Left ventricle myocardium inferior (tissue), 1 donor: ENCODE measurements at regions not wholly inside any gene's neighbourhood (a gene's known extent, or its start where the extent isn't known, plus 50 kb on each side); places are given as distances from the start of the nearest gene placed in this dataset.

Source experiments
- DNase-seq: peaks from one replicate; pipeline ENCODE4 v3.0.0-alpha.2; 2020
- H3K27ac ChIP-seq: fragments of 200-600 bp; replicated peaks from 2 replicates; pipeline ENCODE4 v1.8.0; 2021
- H3K27me3 ChIP-seq: fragments of 200-600 bp; 2 replicates; pipeline ENCODE4 v1.8.0; 2021; ENCODE audit warnings: low read depth
- H3K36me3 ChIP-seq: fragments of 200-600 bp; 2 replicates; pipeline ENCODE4 v1.8.0; 2021
- H3K4me1 ChIP-seq: fragments of 200-600 bp; 2 replicates; pipeline ENCODE4 v1.8.0; 2021
- H3K4me3 ChIP-seq: fragments of 200-600 bp; 2 replicates; pipeline ENCODE4 v1.8.0; 2021; ENCODE audit warnings: mild to moderate bottlenecking, moderate library complexity
- H3K9me3 ChIP-seq: fragments of 200-600 bp; replicated peaks from 2 replicates; pipeline ENCODE4 v1.8.0; 2021
- CTCF ChIP-seq: fragments of 200-600 bp; IDR thresholded peaks from 2 replicates; pipeline ENCODE4 v1.8.0; 2021; ENCODE audit warnings: antibody characterized with exemption, mild to moderate bottlenecking, borderline replicate concordance
- intact Hi-C: fragments of 100-400 bp; cut with micrococcal nuclease; formaldehyde crosslinking; loops from one replicate; pipeline ENCODE4 v1.11.0; 2022
- donor health status: DM: no; HTN: yes; CAD: no; lungs with severe emphysema.

DNA sequence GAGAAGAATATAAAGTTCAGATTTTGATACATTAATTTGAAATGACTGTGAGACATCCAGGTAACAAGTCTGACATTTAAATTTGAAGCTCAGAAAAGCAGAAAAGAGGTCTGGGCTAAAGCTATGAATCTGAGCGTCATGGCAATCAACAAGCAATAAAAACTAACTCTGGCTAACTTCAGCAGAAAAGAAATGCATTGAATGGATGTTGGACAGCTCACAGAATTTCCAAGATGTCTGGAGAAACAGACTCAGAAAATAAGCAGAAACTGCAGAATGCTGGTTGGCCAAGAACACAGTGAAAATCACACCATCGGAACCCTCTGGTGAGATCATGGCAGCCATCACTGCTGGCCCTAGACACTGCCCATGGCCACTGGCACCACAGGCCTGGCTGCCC is 366.6 kb downstream of the METTL4 start:
- H3K4me3 ChIP-seq = no peak overlapping the region
- H3K27ac ChIP-seq = no peak overlapping the region
- TF ChIP-seq CTCF = no peak
- no peaks in the 10 kb centered on the region for H3K27me3 ChIP-seq
- no peaks in the 10 kb centered on the region for H3K4me1 ChIP-seq
- no peaks in the 10 kb centered on the region for H3K9me3 ChIP-seq
- no peak for DNase-seq
- intact Hi-C loops = no loop called here
- H3K36me3 ChIP-seq = no peaks in the 10 kb centered on the region

GRCh38 chr18:2207294-2207693 is 364.0 kb downstream of the METTL4 start:
- TF ChIP-seq CTCF = no peak
- H3K36me3 ChIP-seq = no peaks in the 10 kb centered on the region

GRCh38 chr18:2212598-2213205 is 358.6 kb downstream of the METTL4 start:
- Histone ChIP-seq H3K9me3 (peaks cover 14% of the 10 kb centered on the region), H3K27ac (no peak overlapping the region), H3K4me3 (no peak overlapping the region), H3K27me3 (peaks cover 4% of the 10 kb centered on the region), H3K4me1 (no peaks in the 10 kb centered on the region), H3K36me3 (no peaks in the 10 kb centered on the region)
- no peak for TF ChIP-seq CTCF
- DNase-seq = no peak
- intact Hi-C loops = no loop called here

More at GRCh38 chr18:2207294-2207693, 364.0 kb downstream of the METTL4 start:
- H3K27ac ChIP-seq = no peak overlapping the region
- no peak for DNase-seq
- H3K4me3 ChIP-seq = no peak overlapping the region
- no peaks in the 10 kb centered on the region for H3K9me3 ChIP-seq
- no peaks in the 10 kb centered on the region for H3K27me3 ChIP-seq
- no peaks in the 10 kb centered on the region for H3K4me1 ChIP-seq
- intact Hi-C loops = no loop called here

DNA sequence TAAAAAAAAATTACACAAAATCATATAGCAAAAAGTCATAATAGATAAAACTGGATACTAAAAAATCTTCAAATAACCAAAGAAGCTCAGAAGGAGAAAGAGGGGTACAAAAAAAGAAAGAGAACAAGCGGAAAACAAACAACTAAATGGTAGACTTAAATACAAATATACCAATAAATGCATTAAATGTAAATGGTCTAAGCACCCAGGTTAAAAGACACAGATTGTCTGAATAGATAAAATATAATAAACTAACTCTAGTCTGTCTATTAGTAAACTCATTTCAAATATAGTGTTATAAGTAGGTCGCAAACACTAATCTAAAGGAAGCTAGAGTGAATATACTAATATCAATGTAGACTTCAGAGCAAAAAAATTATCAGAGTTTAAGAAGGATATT is 357.4 kb downstream of the METTL4 start:
- intact Hi-C loops = no loop called here
- Histone ChIP-seq H3K4me3 (no peak overlapping the region), H3K27me3 (peaks cover 8% of the 10 kb centered on the region), H3K4me1 (no peaks in the 10 kb centered on the region), H3K27ac (no peak overlapping the region), H3K36me3 (no peaks in the 10 kb centered on the region), H3K9me3 (peaks cover 14% of the 10 kb centered on the region)
- no peak for TF ChIP-seq CTCF
- no peak for DNase-seq

DNA sequence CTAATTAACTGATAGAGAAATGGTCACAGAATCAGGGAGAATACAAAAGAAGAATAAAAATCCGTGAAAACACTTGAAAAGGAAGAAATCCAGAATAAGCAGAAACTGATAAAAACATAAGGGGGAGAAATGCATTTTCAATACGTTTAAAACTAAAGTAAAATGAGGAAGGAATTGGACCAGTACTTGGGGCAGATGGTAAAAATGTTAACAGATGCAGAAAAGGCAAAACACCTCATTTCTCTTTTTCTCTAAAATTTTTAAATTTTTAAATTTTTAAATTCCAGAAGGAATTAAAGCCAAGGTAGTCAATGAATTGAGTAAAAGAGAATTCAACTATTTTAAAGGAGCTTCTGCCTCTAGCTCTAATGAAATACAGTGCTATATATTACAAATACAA is 353.9 kb downstream of the METTL4 start:
- intact Hi-C loops = no loop called here
- peaks cover 14% of the 10 kb centered on the region for H3K9me3 ChIP-seq
- H3K27ac ChIP-seq = no peak overlapping the region
- no peaks in the 10 kb centered on the region for H3K36me3 ChIP-seq
- H3K4me1 ChIP-seq = no peaks in the 10 kb centered on the region
- DNase-seq = no peak
- H3K4me3 ChIP-seq = no peak overlapping the region
- TF ChIP-seq CTCF = no peak
- H3K27me3 ChIP-seq = peaks cover 8% of the 10 kb centered on the region

- no peak for DNase-seq
- no peak for TF ChIP-seq CTCF
- H3K27me3 ChIP-seq = peaks cover 8% of the 10 kb centered on the region
- H3K4me1 ChIP-seq = no peaks in the 10 kb centered on the region
- H3K36me3 ChIP-seq = no peaks in the 10 kb centered on the region
- intact Hi-C loops = no loop called here
- H3K4me3 ChIP-seq = no peak overlapping the region
- H3K9me3 ChIP-seq = peaks cover 12% of the 10 kb centered on the region
- no peak overlapping the region for H3K27ac ChIP-seq
Observed at GRCh38 chr18:2218101-2218500, 353.2 kb downstream of the METTL4 start.
